Mesenchymal stem cell (in vitro differentiated cells and primary cell): ENCODE measurements at regions not wholly inside any gene's neighbourhood (a gene's known extent, or its start where the extent isn't known, plus 50 kb on each side); places are given as distances from the start of the nearest gene placed in this dataset.

Experiments
- DNase-seq: peaks from one replicate; pipeline ENCODE4 v3.0.0-alpha.2; 2013
- H2AFZ ChIP-seq: one replicate; pipeline ENCODE4 v1.6.1; 2013; ENCODE audit warnings: low read depth, mild to moderate bottlenecking, control low read depth, inconsistent platforms, low read length, moderate library complexity
- H2AK5ac ChIP-seq: 2 replicates; pipeline ENCODE4 v1.6.1; 2013; ENCODE audit warnings: low read length, moderate library complexity, mild to moderate bottlenecking, inconsistent platforms; ENCODE audit not compliant: severe bottlenecking
- H2BK120ac ChIP-seq: one replicate; pipeline ENCODE4 v1.6.1; 2013; ENCODE audit warnings: low read depth, mild to moderate bottlenecking, inconsistent platforms, low read length, moderate library complexity
- H2BK12ac ChIP-seq, 2 experiments: one replicate each; pipeline ENCODE4 v1.6.1; 2013; ENCODE audit warnings: inconsistent platforms in 2 of 2, low read length in 2 of 2, mild to moderate bottlenecking in 2 of 2, moderate library complexity in 2 of 2, control low read depth in 1 of 2
- H2BK15ac ChIP-seq: one replicate; pipeline ENCODE4 v1.6.1; 2013; ENCODE audit warnings: mild to moderate bottlenecking, low read depth, inconsistent platforms; ENCODE audit not compliant: poor library complexity, severe bottlenecking
- H2BK5ac ChIP-seq: 2 replicates; pipeline ENCODE4 v1.6.1; 2013; ENCODE audit warnings: low read depth, mild to moderate bottlenecking, low read length, control low read depth, inconsistent platforms; ENCODE audit not compliant: poor library complexity, severe bottlenecking
- H3K14ac ChIP-seq, 2 experiments: one replicate each; pipeline ENCODE4 v1.6.1; 2013; ENCODE audit warnings: inconsistent platforms in 2 of 2, low read length in 2 of 2, control low read depth in 1 of 2, mild to moderate bottlenecking in 1 of 2, moderate library complexity in 1 of 2
- H3K18ac ChIP-seq, 2 experiments: one replicate each; pipeline ENCODE4 v1.6.1; 2013; ENCODE audit warnings: inconsistent platforms in 2 of 2, low read length in 2 of 2, control low read depth in 1 of 2, low read depth in 1 of 2, mild to moderate bottlenecking in 1 of 2
- H3K23ac ChIP-seq, 2 experiments: one replicate each; pipeline ENCODE4 v1.6.1; 2013; ENCODE audit warnings: inconsistent platforms in 2 of 2, low read length in 2 of 2, mild to moderate bottlenecking in 2 of 2, moderate library complexity in 2 of 2, control low read depth in 1 of 2
- H3K27ac ChIP-seq: 2 replicates; pipeline ENCODE4 v1.5.1; 2013; ENCODE audit warnings: mild to moderate bottlenecking, moderate library complexity, low read length, control low read depth, inconsistent platforms; ENCODE audit not compliant: poor library complexity, severe bottlenecking
- H3K27me3 ChIP-seq, 2 experiments: 2 replicates each; pipeline versions ENCODE4 v1.6.1 to v1.7.0; 2013; ENCODE audit warnings: low read length in 2 of 2, mild to moderate bottlenecking in 2 of 2, moderate library complexity in 2 of 2, control low read depth in 1 of 2, inconsistent platforms in 1 of 2; ENCODE audit not compliant: control insufficient read depth in 1 of 2, insufficient read depth in 1 of 2
- H3K36me3 ChIP-seq, 2 experiments: 2 replicates each; pipeline versions ENCODE4 v1.6.1 to v1.7.0; 2013; ENCODE audit warnings: low read length in 2 of 2, control low read depth in 1 of 2, inconsistent platforms in 1 of 2, low read depth in 1 of 2, mild to moderate bottlenecking in 1 of 2; ENCODE audit not compliant: insufficient read depth in 2 of 2, control insufficient read depth in 1 of 2
- H3K4ac ChIP-seq, 2 experiments: one replicate each; pipeline ENCODE4 v1.6.1; 2013; ENCODE audit warnings: inconsistent platforms in 2 of 2, low read length in 2 of 2, mild to moderate bottlenecking in 2 of 2, moderate library complexity in 2 of 2, control low read depth in 1 of 2, low read depth in 1 of 2
- H3K4me1 ChIP-seq: 2 replicates; pipeline ENCODE4 v1.6.1; 2013; ENCODE audit warnings: low read depth, low read length, control low read depth; ENCODE audit not compliant: control insufficient read depth, insufficient read depth
- H3K4me2 ChIP-seq: 2 replicates; pipeline ENCODE4 v1.6.1; 2013; ENCODE audit warnings: low read length, mild to moderate bottlenecking, inconsistent platforms; ENCODE audit not compliant: poor library complexity, severe bottlenecking
- H3K4me3 ChIP-seq, 2 experiments: 2 replicates each; pipeline versions ENCODE4 v1.5.1 to v1.7.0; 2013; ENCODE audit warnings: low read length in 2 of 2, mild to moderate bottlenecking in 2 of 2, control low read depth in 1 of 2, low read depth in 1 of 2; ENCODE audit not compliant: insufficient read depth in 1 of 2
- H3K79me1 ChIP-seq: replicated peaks from 2 replicates; pipeline ENCODE4 v1.6.1; 2013; ENCODE audit warnings: mild to moderate bottlenecking, control low read depth, low read length, inconsistent platforms; ENCODE audit not compliant: poor library complexity, severe bottlenecking
- H3K9ac ChIP-seq: 2 replicates; pipeline ENCODE4 v1.7.0; 2013; ENCODE audit warnings: mild to moderate bottlenecking, low read length, moderate library complexity
- H3K9me3 ChIP-seq: 2 replicates; pipeline ENCODE4 v1.7.0; 2013; ENCODE audit warnings: mild to moderate bottlenecking, low read length; ENCODE audit not compliant: control insufficient read depth
- H4K8ac ChIP-seq: one replicate; pipeline ENCODE4 v1.6.1; 2013; ENCODE audit warnings: inconsistent platforms, mild to moderate bottlenecking, low read length, moderate library complexity
- H4K91ac ChIP-seq: one replicate; pipeline ENCODE4 v1.6.1; 2013; ENCODE audit warnings: mild to moderate bottlenecking, low read length, inconsistent platforms
- WGBS: methylation state at CpG from one replicate; pipeline ENCODE4 v1.1.7; 2013; ENCODE audit warnings: mixed read lengths; 5-methylcytosine and 5-hydroxymethylcytosine counted together

DNA sequence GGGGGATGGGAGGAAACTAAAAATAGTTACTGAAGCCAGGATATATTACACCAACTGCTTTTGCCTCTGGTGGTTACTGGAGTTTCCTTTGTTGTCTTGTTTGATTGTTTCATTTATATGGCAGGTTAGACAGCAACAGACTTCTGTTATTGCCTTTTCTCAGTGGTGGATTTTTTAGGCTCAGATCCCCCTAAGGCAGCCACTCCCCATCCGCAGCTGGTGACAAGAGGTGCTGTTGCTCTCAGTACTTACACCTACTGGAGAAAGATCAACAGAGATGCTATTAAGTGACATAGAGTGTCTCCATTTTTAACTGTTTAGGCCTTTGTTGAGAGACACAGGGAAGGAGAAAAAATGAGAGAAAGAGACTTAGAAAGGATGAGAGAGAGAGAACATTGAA lies 552.1 kb downstream of the PKHD1 start:
- Histone ChIP-seq H4K8ac (no peak overlapping the region), H3K23ac (no peak overlapping the region), H3K4me1 (no peaks in the 10 kb centered on the region), H4K91ac (no peak overlapping the region), H3K18ac (no peak overlapping the region), H3K36me3 (no peaks in the 10 kb centered on the region), H2AK5ac (no peak overlapping the region), H3K27ac (no peak overlapping the region), H3K4ac (no peak overlapping the region), H2AFZ (no peak overlapping the region), H2BK5ac (no peak overlapping the region), H3K4me3 (no peak overlapping the region), H3K9ac (no peak overlapping the region), H2BK12ac (no peak overlapping the region), H3K27me3 (peaks cover 3 to 4% of the 10 kb centered on the region in 2 experiments), H3K9me3 (no peaks in the 10 kb centered on the region), H2BK15ac (no peak overlapping the region), H3K79me1 (no peaks in the 10 kb centered on the region), H2BK120ac (no peak overlapping the region), H3K4me2 (no peak overlapping the region), H3K14ac (no peak overlapping the region)
- WGBS = 40% methylated on average over 1 of the region's 1 CpG
- DNase-seq = no peak

DNA sequence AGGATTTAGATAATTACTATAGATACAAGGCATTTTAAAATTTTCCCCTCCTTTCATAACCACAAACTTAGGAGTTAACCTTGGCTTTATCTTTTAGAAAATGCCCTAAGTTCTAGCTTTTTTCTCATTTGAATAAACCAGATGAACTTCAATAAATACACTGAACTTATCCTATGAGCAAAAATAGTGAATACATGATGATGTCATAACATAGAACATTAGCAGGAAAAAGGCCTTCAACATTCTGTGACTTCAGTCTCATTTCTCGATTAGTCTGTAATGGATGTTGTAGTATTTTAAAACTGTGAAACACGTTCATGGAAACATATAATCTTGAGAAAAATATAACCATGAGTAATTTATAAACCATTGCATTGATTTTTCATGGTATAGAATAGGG lies 550.7 kb downstream of the PKHD1 start:
- Histone ChIP-seq H3K79me1 (no peaks in the 10 kb centered on the region), H3K14ac (no peak overlapping the region), H3K18ac (no peak overlapping the region), H2BK120ac (no peak overlapping the region), H2BK5ac (no peak overlapping the region), H3K23ac (no peak overlapping the region), H3K9me3 (no peaks in the 10 kb centered on the region), H3K4me3 (no peak overlapping the region), H3K27ac (no peak overlapping the region), H3K4ac (no peak overlapping the region), H2AK5ac (no peak overlapping the region), H3K4me1 (no peaks in the 10 kb centered on the region), H2BK15ac (no peak overlapping the region), H4K8ac (no peak overlapping the region), H3K27me3 (peaks cover 3 to 7% of the 10 kb centered on the region in 2 experiments), H3K9ac (no peak overlapping the region), H3K4me2 (no peak overlapping the region), H3K36me3 (no peaks in the 10 kb centered on the region), H2AFZ (no peak overlapping the region), H2BK12ac (no peak overlapping the region), H4K91ac (no peak overlapping the region)
- no peak for DNase-seq
- no CpG with 5 or more reads among the region's 2 CpGs for WGBS

DNA sequence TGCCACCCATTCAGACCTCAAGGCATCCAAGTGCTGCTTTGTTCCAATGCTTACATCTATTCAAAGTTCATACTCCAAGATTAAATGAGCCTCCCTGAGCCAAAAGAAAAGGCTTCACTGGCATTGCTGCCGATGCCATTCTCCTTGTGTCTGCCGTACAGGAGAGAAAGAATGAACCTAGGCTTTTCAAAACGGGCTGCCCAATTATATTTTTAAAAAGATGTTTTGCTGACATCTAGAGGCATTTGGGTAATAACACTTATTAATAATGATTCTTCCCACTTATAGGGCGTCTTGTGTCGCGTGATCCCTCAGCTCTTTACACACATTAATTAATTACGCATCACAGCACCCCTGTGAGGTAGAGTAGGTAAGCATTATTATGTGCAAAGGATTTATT lies 545.6 kb downstream of the PKHD1 start:
- no peak overlapping the region for H3K9ac ChIP-seq
- H3K14ac ChIP-seq = no peak overlapping the region
- WGBS = 84% methylated on average over 2 of the region's 7 CpGs
- H4K91ac ChIP-seq = no peak overlapping the region
- H3K18ac ChIP-seq = no peak overlapping the region
- no peaks in the 10 kb centered on the region for H3K36me3 ChIP-seq
- H2BK5ac ChIP-seq = no peak overlapping the region
- no peak for DNase-seq
- no peaks in the 10 kb centered on the region for H3K4me1 ChIP-seq
- H2BK15ac ChIP-seq = no peak overlapping the region
- no peak overlapping the region for H4K8ac ChIP-seq
- H3K23ac ChIP-seq = no peak overlapping the region
- no peak overlapping the region for H3K4me3 ChIP-seq
- H2BK12ac ChIP-seq = no peak overlapping the region
- H2BK120ac ChIP-seq = no peak overlapping the region
- H2AFZ ChIP-seq = no peak overlapping the region
- H3K27ac ChIP-seq = no peak overlapping the region
- H2AK5ac ChIP-seq = no peak overlapping the region
- H3K79me1 ChIP-seq = no peaks in the 10 kb centered on the region
- H3K4me2 ChIP-seq = no peak overlapping the region
- no peak overlapping the region for H3K4ac ChIP-seq
- H3K27me3 ChIP-seq = peaks cover 0 to 11% of the 10 kb centered on the region in 2 experiments
- no peaks in the 10 kb centered on the region for H3K9me3 ChIP-seq

DNA sequence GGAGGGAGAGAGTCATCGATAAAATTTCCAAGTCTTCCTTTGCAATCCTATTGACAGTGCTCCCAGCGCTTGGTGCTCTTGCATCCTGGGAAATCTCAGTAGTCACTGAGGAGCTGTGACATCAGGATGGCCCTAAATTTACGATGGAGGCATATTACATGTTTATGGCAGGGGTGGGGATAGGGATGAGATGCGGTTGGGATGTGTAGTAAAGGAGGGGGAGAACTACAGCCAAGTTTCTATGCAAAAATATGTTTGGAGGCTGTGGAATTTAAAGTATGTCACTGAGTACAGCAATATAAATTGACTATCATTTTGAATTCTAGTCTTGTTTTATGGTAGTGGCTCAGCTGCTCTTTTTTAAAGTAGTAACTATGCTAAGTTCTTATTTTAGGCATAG lies 544.9 kb downstream of the PKHD1 start:
- Histone ChIP-seq H3K27ac (no peak overlapping the region), H2BK5ac (no peak overlapping the region), H3K4ac (no peak overlapping the region), H3K4me3 (no peak overlapping the region), H2AFZ (no peak overlapping the region), H3K23ac (no peak overlapping the region), H3K14ac (no peak overlapping the region), H2BK12ac (no peak overlapping the region), H4K8ac (no peak overlapping the region), H3K36me3 (no peaks in the 10 kb centered on the region), H4K91ac (no peak overlapping the region), H2BK15ac (no peak overlapping the region), H2BK120ac (no peak overlapping the region), H3K9ac (no peak overlapping the region), H3K18ac (no peak overlapping the region), H3K79me1 (no peaks in the 10 kb centered on the region), H3K27me3 (peaks cover 0 to 11% of the 10 kb centered on the region in 2 experiments), H3K4me1 (no peaks in the 10 kb centered on the region), H3K4me2 (no peak overlapping the region), H3K9me3 (no peaks in the 10 kb centered on the region), H2AK5ac (no peak overlapping the region)
- WGBS = 52% methylated on average over 4 of the region's 4 CpGs
- DNase-seq = no peak
